ENCODE measurements at regions not wholly inside any gene's neighbourhood (a gene's known extent, or its start where the extent isn't known, plus 50 kb on each side); places are given as distances from the start of the nearest gene placed in this dataset.

DNA sequence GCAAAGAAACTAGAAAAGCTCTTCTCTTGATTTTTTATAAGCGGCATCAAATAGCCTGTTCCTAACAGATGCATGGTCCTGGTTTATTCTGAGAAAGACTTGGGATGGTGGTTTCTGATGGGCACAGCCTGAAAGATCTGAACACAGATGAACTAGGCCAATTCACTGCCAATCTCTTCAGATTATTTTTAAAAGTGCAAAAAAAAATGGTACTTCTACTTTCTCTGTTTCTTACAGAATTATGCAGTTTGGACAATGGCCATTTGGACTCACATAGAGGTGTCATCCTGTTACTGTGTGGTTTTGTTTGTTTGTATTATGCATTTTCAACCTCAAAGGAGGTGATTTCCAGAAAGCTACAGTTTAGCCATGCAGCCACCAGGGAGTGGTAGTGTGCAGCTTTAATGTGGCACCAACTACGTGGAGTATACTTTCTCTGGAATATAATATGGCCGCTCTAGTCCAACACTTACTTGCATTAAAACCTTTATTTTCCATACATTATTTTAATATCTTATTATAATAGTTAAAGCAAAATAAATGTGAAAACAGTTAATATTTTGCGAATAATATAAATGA, 469.8 kb upstream of the KIRREL3 start:
- intact Hi-C loops (cut with micrococcal nuclease), result loop anchor here (5.0 kb wide), 1 partner anchor 552 kb away; no protein-coding TSS in a partner anchor
- Histone ChIP-seq H3K4ac (ENCODE audit: low read depth, low read length) (no peak overlapping the region), H2BK5ac (ENCODE audit: low read depth, low read length, poor library complexity, severe bottlenecking) (no peak overlapping the region), H3K4me3 (ENCODE audit: insufficient read depth, low read depth, low read length) (no peak overlapping the region), H4K8ac (ENCODE audit: low read depth in 2 of 2, low read length in 2 of 2) (no peak overlapping the region), H3K36me3 (ENCODE audit: control insufficient read depth, insufficient read depth, low read length) (no peaks in the 10 kb centered on the region), H3K9me3 (ENCODE audit: control insufficient read depth, insufficient read depth, low read length) (no peaks in the 10 kb centered on the region), H2BK120ac (ENCODE audit: low read depth, low read length) (no peak overlapping the region), H3K27ac (ENCODE audit: insufficient read depth, low read length) (no peak overlapping the region), H2AK5ac (ENCODE audit: low read depth, low read length) (no peak overlapping the region), H2AFZ (replicated peaks; ENCODE audit: low read length, poor library complexity) (no peak overlapping the region), H3K79me1 (ENCODE audit: low read depth in 1 of 2, low read length in 2 of 2) (no peaks in the 10 kb centered on the region), H3K18ac (ENCODE audit: low read depth, low read length) (no peak overlapping the region), H3K27me3 (ENCODE audit: control insufficient read depth, insufficient read depth, low read length) (no peaks in the 10 kb centered on the region), H2BK15ac (ENCODE audit: low read depth, low read length) (no peak overlapping the region), H3K4me1 (ENCODE audit: control insufficient read depth, insufficient read depth, low read length) (no peaks in the 10 kb centered on the region), H2AK9ac (replicated peaks; ENCODE audit: low read depth, low read length, poor library complexity) (no peak overlapping the region), H3K9ac (ENCODE audit: low read depth, low read length) (no peak overlapping the region), H3K23ac (ENCODE audit: low read depth, low read length) (no peak overlapping the region), H2BK20ac (ENCODE audit: low read depth, low read length) (no peak overlapping the region), H3K56ac (ENCODE audit: extremely low read depth, insufficient read depth, low read length) (no peak overlapping the region), H3K4me2 (ENCODE audit: low read depth, low read length) (no peak overlapping the region), H4K91ac (ENCODE audit: insufficient read depth, low read depth, low read length) (no peak overlapping the region), H3K9me1 (ENCODE audit: insufficient read depth, low read length) (no peaks in the 10 kb centered on the region), H3K14ac (replicated peaks; ENCODE audit: low read depth, low read length) (no peak overlapping the region), H4K5ac (ENCODE audit: low read depth, low read length) (no peak overlapping the region), H4K20me1 (ENCODE audit: insufficient read depth, low read length) (no peaks in the 10 kb centered on the region)
- no CpG with 5 or more reads among the region's 4 CpGs for WGBS, 2 experiments (ENCODE audit: extremely low coverage in 2 of 2, insufficient read length in 1 of 2)
- BruUV-seq (replicated peaks), result no TSS peak
- DNase-seq (no peak), ATAC-seq (ENCODE audit: low read depth) (no peak; the same call in 1 of the 2 replicates)
- dilution Hi-C loops (cut with HindIII; ENCODE audit: low sequenced_read_pairs, unreplicated experiment), result no loop called here
- POLR2A ChIA-PET (ENCODE audit: unreplicated experiment), result no interaction called here
- in situ Hi-C loops (cut with MboI; ENCODE audit: low sequenced_read_pairs), result no loop called here
- TF ChIP-seq RAD21 (IDR thresholded peaks at IDR 0.05; ENCODE audit: low read length) (peak; percentile 37), RCOR1 (IDR thresholded peaks at IDR 0.05; ENCODE audit: insufficient replicate concordance, low read length) (no peak), NFE2L2 (IDR thresholded peaks at IDR 0.05; ENCODE audit: low read depth, low read length) (no peak), FOS (IDR thresholded peaks at IDR 0.05; ENCODE audit: low read depth, low read length) (no peak), POLR2A (IDR thresholded peaks at IDR 0.05; ENCODE audit: low read depth, low read length) (no peak)
- TF ChIP-seq, protein P1, sequence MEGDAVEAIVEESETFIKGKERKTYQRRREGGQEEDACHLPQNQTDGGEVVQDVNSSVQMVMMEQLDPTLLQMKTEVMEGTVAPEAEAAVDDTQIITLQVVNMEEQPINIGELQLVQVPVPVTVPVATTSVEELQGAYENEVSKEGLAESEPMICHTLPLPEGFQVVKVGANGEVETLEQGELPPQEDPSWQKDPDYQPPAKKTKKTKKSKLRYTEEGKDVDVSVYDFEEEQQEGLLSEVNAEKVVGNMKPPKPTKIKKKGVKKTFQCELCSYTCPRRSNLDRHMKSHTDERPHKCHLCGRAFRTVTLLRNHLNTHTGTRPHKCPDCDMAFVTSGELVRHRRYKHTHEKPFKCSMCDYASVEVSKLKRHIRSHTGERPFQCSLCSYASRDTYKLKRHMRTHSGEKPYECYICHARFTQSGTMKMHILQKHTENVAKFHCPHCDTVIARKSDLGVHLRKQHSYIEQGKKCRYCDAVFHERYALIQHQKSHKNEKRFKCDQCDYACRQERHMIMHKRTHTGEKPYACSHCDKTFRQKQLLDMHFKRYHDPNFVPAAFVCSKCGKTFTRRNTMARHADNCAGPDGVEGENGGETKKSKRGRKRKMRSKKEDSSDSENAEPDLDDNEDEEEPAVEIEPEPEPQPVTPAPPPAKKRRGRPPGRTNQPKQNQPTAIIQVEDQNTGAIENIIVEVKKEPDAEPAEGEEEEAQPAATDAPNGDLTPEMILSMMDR (conservative IDR thresholded peaks at IDR 0.05; ENCODE audit: low read depth, low read length), result peak; percentile 26; the same call in 1 of the 2 replicates
- CTCF ChIA-PET, result interaction anchor here (0.6 to 0.7 kb wide), 2 partner anchors 17 to 1150 kb away, joined by 3 read pairs; no protein-coding TSS in a partner anchor
